K562 (cell line): ENCODE measurements at regions not wholly inside any gene's neighbourhood (a gene's known extent, or its start where the extent isn't known, plus 50 kb on each side); places are given as distances from the start of the nearest gene placed in this dataset.

ENCODE experiments used
- ATAC-seq: fragments of 200-7000 bp; cut with Tn5 transposase; 3 replicates; pipeline ENCODE4 v1.9.1; 2020; ENCODE audit warnings: moderate library complexity
- BruUV-seq: library from RNA; stranded (reverse); fragments of 400-500 nt; replicated peaks from 2 replicates; lab custom pipeline; 2021; lab: Mats Ljungman, UMichigan
- CTCF ChIA-PET: fragments of 300-600 bp; formaldehyde crosslinking; extraction: SDS; loops from one replicate; lab custom pipeline; 2021; ENCODE audit warnings: low intra/inter-chr PET ratio; lab: Yijun Ruan, JAX
- POLR2A ChIA-PET: fragments of 300-600, 350-650 bp; sonication (Branson Sonifier 250); formaldehyde crosslinking; extraction: SDS; loops from one replicate; lab custom pipeline; 2021; ENCODE audit warnings: antibody characterized with exemption, inconsistent platforms; lab: Yijun Ruan, JAX
- DNase-seq, 4 experiments: peaks; one replicate each; pipeline versions ENCODE4 v3.0.0 to v3.0.0-alpha.2; 2011 to 2018; ENCODE audit warnings: low spot score in 3 of 4, mixed read lengths in 3 of 4; ENCODE audit errors: extremely low read depth in 1 of 4
- FAIRE-seq: peaks from 2 replicates; lab custom pipeline; 2011; peaks lifted over from hg19 to GRCh38; lab: Jason Lieb, UNC
- H2AFZ ChIP-seq: 2 replicates; pipeline ENCODE4 v1.6.0; 2011; ENCODE audit warnings: low read depth, low read length, control low read depth, inconsistent platforms
- H3K27ac ChIP-seq: fragments of 200-600 bp; 3 replicates; pipeline ENCODE4 v1.8.0; 2011; ENCODE audit warnings: low read depth, mild to moderate bottlenecking, control low read depth, inconsistent platforms, low read length, moderate library complexity, mixed read lengths; ENCODE audit errors: extremely low read depth
- H3K27me3 ChIP-seq, 2 experiments: fragments of 300-600 bp in 1 of 2; 2 replicates in 1 of 2; 3 replicates in 1 of 2; pipeline versions ENCODE4 v1.6.0 to v1.8.0; 2011; ENCODE audit warnings: inconsistent platforms in 2 of 2, low read length in 2 of 2, mild to moderate bottlenecking in 1 of 2, mixed read lengths in 1 of 2, moderate library complexity in 1 of 2; ENCODE audit not compliant: control insufficient read depth in 2 of 2, insufficient read depth in 2 of 2
- H3K36me3 ChIP-seq: fragments of 300-600 bp; 3 replicates; pipeline ENCODE4 v1.8.0; 2011; ENCODE audit warnings: mild to moderate bottlenecking, low read length, inconsistent platforms; ENCODE audit not compliant: control insufficient read depth, insufficient read depth
- H3K4me1 ChIP-seq, 2 experiments: fragments of 200-600 bp in 1 of 2; replicated peaks in 1 of 2; 2 replicates in 1 of 2; 3 replicates in 1 of 2; pipeline versions ENCODE4 v1.5.1 to v1.8.0; 2011; ENCODE audit warnings: inconsistent platforms in 2 of 2, low read length in 2 of 2, mild to moderate bottlenecking in 1 of 2, mixed read lengths in 1 of 2, moderate library complexity in 1 of 2; ENCODE audit not compliant: control insufficient read depth in 2 of 2, insufficient read depth in 2 of 2
- H3K4me2 ChIP-seq: 2 replicates; pipeline ENCODE4 v1.6.1; 2011; ENCODE audit warnings: low read length, control low read depth, inconsistent platforms, mixed read lengths; ENCODE audit not compliant: insufficient read depth
- H3K4me3 ChIP-seq: fragments of 200-600 bp; sonication (generic), shearing (Covaris generic); 2 replicates; pipeline ENCODE4 v1.5.1; 2016; ENCODE audit warnings: control low read depth, inconsistent platforms
- H3K79me2 ChIP-seq: fragments of 200-600 bp; 3 replicates; pipeline ENCODE4 v1.8.0; 2011; ENCODE audit warnings: low read length, inconsistent platforms; ENCODE audit not compliant: control insufficient read depth, insufficient read depth
- H3K9ac ChIP-seq, 2 experiments: 2 replicates each; pipeline versions ENCODE4 v1.6.0 to v1.6.1; 2011; ENCODE audit warnings: low read depth in 2 of 2, low read length in 2 of 2, control low read depth in 1 of 2, inconsistent platforms in 1 of 2, mild to moderate bottlenecking in 1 of 2, mixed read lengths in 1 of 2; ENCODE audit not compliant: insufficient read depth in 1 of 2
- H3K9me1 ChIP-seq: one replicate; pipeline ENCODE4 v1.6.0; 2011; ENCODE audit warnings: inconsistent platforms, mild to moderate bottlenecking, low read length, moderate library complexity; ENCODE audit not compliant: control insufficient read depth, insufficient read depth
- H3K9me3 ChIP-seq: replicated peaks from 2 replicates; pipeline ENCODE4 v1.5.1; 2011; ENCODE audit warnings: low read depth, low read length, inconsistent platforms; ENCODE audit not compliant: control insufficient read depth, insufficient read depth
- H4K20me1 ChIP-seq: replicated peaks from 2 replicates; pipeline ENCODE4 v1.6.1; 2011; ENCODE audit warnings: low read length, inconsistent platforms, mixed read lengths; ENCODE audit not compliant: control insufficient read depth, insufficient read depth
- ETS2 ChIP-seq: IDR thresholded peaks from 2 replicates; pipeline ENCODE4 v1.6.1; 2016; ENCODE audit warnings: borderline replicate concordance, missing genetic modification characterization, mild to moderate bottlenecking, moderate library complexity, missing compliant biosample characterization; ENCODE audit not compliant: poor library complexity, severe bottlenecking
- HLTF ChIP-seq: fragments of 450-650 bp; IDR thresholded peaks from 2 replicates; pipeline ENCODE4 v1.6.1; 2016
- JUND ChIP-seq, 2 experiments: IDR thresholded peaks; 2 replicates in 1 of 2; 3 replicates in 1 of 2; pipeline ENCODE4 v1.6.1; 2011; ENCODE audit warnings: borderline replicate concordance in 2 of 2, low read depth in 2 of 2, low read length in 2 of 2, improper control_type of control experiment in 1 of 2, missing biosample characterization in 1 of 2, missing genetic modification characterization in 1 of 2, missing genetic modification reagents in 1 of 2
- TEAD4 ChIP-seq, 2 experiments: sonication (generic) in 1 of 2; formaldehyde crosslinking in 1 of 2; IDR thresholded peaks; 2 replicates each; pipeline versions ENCODE4 v1.6.1 to v1.8.0; 2012 to 2022; ENCODE audit warnings: borderline replicate concordance in 1 of 2, inconsistent platforms in 1 of 2, low read length in 1 of 2, mild to moderate bottlenecking in 1 of 2, missing genetic modification reagents in 1 of 2
- ZFP36 ChIP-seq: fragments of 150-350 bp; IDR thresholded peaks from 2 replicates; pipeline ENCODE4 v1.6.1; 2018; ENCODE audit warnings: low read length, low read depth; ENCODE audit not compliant: partially characterized antibody
- ZNF146 ChIP-seq: IDR thresholded peaks from one replicate; pipeline ENCODE4 v1.6.1; 2018; ENCODE audit warnings: missing compliant biosample characterization; ENCODE audit not compliant: unreplicated experiment
- ZNF274 ChIP-seq: IDR thresholded peaks from 2 replicates; pipeline ENCODE4 v1.6.1; 2011; ENCODE audit warnings: low read depth, mild to moderate bottlenecking, low read length, moderate library complexity, borderline replicate concordance
- ZNF507 ChIP-seq: conservative IDR thresholded peaks from 2 replicates; pipeline ENCODE4 v1.6.1; 2017; ENCODE audit warnings: missing genetic modification characterization, missing compliant biosample characterization
- whole genome bisulfite sequencing: fragments of 100-300 bp; shearing (Covaris generic); methylation state at CpG from one replicate; pipeline ENCODE4 v1.1.6; 2016; ENCODE audit warnings: low coverage, mixed read lengths; ENCODE audit not compliant: insufficient coverage; ENCODE audit errors: missing lambda C conversion rate; 5-methylcytosine and 5-hydroxymethylcytosine counted together
- in situ Hi-C: fragments of 300-500 bp; cut with MboI; formaldehyde crosslinking; loops from 4 replicates; pipeline ENCODE4 v1.15.0; 2018; ENCODE audit warnings: inconsistent platforms, mixed read lengths
- intact Hi-C: fragments of 100-400 bp; cut with micrococcal nuclease; formaldehyde crosslinking; loops from 2 replicates; pipeline ENCODE4 v1.14.2; 2022
- TF ChIP-seq, protein P1 (sequence below): fragments of 200-600 bp; sonication (generic); IDR thresholded peaks from one replicate; pipeline ENCODE4 v1.6.1; 2012; ENCODE audit warnings: mild to moderate bottlenecking, low read depth, low read length, inconsistent platforms

DNA sequence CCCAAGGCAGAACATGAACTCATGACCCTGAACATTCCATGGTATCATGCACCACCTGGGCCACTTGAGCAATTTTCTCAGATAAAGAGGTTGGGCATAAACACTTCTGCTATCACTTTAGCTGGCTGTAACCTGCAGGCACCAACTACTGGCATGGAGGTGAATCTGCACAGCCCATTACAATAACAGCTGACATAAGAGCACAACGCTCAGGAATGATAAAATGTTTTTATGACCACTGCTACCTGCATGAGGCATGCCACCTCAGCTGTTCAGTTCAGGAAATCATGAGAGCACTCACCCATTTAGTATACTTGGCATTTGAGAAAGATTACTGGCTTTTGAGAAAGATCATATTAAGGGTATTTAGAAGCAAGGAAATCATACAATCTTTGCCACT lies 85.7 kb upstream of the SPIN4 start:
- ChIA-PET POLR2A (no interaction called here), CTCF (no interaction called here)
- Histone ChIP-seq H3K9ac (no peak overlapping the region), H3K4me3 (no peak overlapping the region), H3K27me3 (no peaks in the 10 kb centered on the region), H3K4me1 (peaks cover 0 to 6% of the 10 kb centered on the region in 2 experiments; a peak in 3 of 5 replicates), H3K36me3 (no peaks in the 10 kb centered on the region), H3K4me2 (no peak overlapping the region), H4K20me1 (no peaks in the 10 kb centered on the region), H3K79me2 (no peaks in the 10 kb centered on the region), H3K27ac (no peak overlapping the region), H3K9me3 (no peaks in the 10 kb centered on the region), H3K9me1 (no peaks in the 10 kb centered on the region), H2AFZ (no peak overlapping the region)
- 33% methylated on average over 1 of the region's 1 CpG for WGBS
- ATAC-seq (no peak), FAIRE-seq (no peak), DNase-seq (no peak)
- intact Hi-C loops (loop anchor here (10.0 kb wide), 1 partner anchor 68 kb away; no protein-coding TSS in a partner anchor), in situ Hi-C loops (no loop called here)
- BruUV-seq = no TSS peak
- TF ChIP-seq HLTF (no peak), TEAD4 (IDR thresholded peaks at IDR 0.05; ENCODE audit: low read length) (no peak), TEAD4 (CRISPR knock-in tag; IDR thresholded peaks at IDR 0.05; ENCODE audit: borderline replicate concordance) (no peak), ETS2 (tag) (no peak), ZNF274 (no peak), ZFP36 (no peak), ZNF507 (tag) (no peak), ZNF146 (CRISPR knock-in tag) (no peak), JUND (IDR thresholded peaks at IDR 0.05; ENCODE audit: borderline replicate concordance, low read depth, low read length) (no peak), JUND (tag; IDR thresholded peaks at IDR 0.05; ENCODE audit: borderline replicate concordance, low read depth, low read length) (no peak)
- TF ChIP-seq, protein P1, sequence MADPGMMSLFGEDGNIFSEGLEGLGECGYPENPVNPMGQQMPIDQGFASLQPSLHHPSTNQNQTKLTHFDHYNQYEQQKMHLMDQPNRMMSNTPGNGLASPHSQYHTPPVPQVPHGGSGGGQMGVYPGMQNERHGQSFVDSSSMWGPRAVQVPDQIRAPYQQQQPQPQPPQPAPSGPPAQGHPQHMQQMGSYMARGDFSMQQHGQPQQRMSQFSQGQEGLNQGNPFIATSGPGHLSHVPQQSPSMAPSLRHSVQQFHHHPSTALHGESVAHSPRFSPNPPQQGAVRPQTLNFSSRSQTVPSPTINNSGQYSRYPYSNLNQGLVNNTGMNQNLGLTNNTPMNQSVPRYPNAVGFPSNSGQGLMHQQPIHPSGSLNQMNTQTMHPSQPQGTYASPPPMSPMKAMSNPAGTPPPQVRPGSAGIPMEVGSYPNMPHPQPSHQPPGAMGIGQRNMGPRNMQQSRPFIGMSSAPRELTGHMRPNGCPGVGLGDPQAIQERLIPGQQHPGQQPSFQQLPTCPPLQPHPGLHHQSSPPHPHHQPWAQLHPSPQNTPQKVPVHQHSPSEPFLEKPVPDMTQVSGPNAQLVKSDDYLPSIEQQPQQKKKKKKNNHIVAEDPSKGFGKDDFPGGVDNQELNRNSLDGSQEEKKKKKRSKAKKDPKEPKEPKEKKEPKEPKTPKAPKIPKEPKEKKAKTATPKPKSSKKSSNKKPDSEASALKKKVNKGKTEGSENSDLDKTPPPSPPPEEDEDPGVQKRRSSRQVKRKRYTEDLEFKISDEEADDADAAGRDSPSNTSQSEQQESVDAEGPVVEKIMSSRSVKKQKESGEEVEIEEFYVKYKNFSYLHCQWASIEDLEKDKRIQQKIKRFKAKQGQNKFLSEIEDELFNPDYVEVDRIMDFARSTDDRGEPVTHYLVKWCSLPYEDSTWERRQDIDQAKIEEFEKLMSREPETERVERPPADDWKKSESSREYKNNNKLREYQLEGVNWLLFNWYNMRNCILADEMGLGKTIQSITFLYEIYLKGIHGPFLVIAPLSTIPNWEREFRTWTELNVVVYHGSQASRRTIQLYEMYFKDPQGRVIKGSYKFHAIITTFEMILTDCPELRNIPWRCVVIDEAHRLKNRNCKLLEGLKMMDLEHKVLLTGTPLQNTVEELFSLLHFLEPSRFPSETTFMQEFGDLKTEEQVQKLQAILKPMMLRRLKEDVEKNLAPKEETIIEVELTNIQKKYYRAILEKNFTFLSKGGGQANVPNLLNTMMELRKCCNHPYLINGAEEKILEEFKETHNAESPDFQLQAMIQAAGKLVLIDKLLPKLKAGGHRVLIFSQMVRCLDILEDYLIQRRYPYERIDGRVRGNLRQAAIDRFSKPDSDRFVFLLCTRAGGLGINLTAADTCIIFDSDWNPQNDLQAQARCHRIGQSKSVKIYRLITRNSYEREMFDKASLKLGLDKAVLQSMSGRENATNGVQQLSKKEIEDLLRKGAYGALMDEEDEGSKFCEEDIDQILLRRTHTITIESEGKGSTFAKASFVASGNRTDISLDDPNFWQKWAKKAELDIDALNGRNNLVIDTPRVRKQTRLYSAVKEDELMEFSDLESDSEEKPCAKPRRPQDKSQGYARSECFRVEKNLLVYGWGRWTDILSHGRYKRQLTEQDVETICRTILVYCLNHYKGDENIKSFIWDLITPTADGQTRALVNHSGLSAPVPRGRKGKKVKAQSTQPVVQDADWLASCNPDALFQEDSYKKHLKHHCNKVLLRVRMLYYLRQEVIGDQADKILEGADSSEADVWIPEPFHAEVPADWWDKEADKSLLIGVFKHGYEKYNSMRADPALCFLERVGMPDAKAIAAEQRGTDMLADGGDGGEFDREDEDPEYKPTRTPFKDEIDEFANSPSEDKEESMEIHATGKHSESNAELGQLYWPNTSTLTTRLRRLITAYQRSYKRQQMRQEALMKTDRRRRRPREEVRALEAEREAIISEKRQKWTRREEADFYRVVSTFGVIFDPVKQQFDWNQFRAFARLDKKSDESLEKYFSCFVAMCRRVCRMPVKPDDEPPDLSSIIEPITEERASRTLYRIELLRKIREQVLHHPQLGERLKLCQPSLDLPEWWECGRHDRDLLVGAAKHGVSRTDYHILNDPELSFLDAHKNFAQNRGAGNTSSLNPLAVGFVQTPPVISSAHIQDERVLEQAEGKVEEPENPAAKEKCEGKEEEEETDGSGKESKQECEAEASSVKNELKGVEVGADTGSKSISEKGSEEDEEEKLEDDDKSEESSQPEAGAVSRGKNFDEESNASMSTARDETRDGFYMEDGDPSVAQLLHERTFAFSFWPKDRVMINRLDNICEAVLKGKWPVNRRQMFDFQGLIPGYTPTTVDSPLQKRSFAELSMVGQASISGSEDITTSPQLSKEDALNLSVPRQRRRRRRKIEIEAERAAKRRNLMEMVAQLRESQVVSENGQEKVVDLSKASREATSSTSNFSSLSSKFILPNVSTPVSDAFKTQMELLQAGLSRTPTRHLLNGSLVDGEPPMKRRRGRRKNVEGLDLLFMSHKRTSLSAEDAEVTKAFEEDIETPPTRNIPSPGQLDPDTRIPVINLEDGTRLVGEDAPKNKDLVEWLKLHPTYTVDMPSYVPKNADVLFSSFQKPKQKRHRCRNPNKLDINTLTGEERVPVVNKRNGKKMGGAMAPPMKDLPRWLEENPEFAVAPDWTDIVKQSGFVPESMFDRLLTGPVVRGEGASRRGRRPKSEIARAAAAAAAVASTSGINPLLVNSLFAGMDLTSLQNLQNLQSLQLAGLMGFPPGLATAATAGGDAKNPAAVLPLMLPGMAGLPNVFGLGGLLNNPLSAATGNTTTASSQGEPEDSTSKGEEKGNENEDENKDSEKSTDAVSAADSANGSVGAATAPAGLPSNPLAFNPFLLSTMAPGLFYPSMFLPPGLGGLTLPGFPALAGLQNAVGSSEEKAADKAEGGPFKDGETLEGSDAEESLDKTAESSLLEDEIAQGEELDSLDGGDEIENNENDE = no peak
